ENCODE measurements at regions not wholly inside any gene's neighbourhood (a gene's known extent, or its start where the extent isn't known, plus 50 kb on each side); places are given as distances from the start of the nearest gene placed in this dataset.

DNA sequence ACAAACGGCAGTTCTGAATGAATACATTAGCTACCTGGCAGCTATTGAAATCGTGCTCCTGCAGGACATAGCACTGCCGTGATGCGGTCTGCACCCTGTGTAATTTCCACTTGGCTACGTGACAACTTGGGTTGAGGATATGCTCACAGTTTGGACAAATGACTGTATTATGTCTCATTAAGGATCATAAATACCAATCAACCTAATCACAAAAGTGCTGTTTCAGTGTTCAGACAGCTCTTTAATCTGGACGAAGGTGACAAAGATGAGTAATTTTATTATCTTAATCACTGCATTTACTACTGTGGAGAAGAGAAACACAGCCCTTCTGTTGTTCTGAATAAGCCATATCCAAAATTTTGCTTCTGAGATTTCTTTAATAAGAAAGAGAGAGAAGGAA lies 210.8 kb upstream of the PFKP start:
- WGBS, 2 donors (ENCODE audit: low coverage in 1 of 2), result 34 to 46% methylated on average over 6 of the region's 6 CpGs

DNA sequence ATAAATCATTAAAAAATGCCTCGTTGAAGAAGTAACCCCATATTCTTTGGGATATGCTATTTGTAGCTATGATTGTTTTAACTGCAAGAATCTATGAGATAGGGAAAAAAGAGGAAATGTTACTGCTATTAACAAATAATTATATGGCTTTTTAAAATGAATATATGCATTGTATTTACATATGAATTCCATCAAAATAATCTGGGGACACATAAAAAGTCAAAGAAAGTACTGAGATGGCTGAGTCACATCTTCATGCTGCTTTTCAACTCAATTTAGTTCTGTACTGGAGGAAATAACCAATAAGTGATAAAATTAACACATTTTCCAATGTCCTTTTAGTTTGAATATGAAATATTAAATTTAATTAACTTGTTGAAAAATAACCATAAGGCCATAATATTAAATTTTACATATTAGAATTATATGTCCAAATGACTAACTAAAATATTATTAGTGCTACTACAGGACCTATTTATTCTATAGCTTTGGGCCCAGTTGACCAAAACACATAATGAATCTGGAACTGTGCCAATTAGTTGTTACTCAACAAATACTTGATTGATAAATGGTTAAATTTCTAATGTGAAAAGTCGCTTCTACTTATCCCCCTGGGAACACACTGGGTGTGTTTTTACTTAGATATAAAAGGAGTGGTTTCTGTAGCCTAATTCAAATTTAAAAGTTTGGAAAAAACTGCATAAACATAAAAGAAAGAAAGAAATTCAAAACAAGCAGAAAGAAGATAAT lies 214.6 kb upstream of the PFKP start:
- Histone ChIP-seq H3K9me3 (peaks cover 0 to 3% (median 0%) of the 10 kb centered on the region in 3 donors), H3K36me3 (no peaks in the 10 kb centered on the region), H3K27ac (no peak overlapping the region), H3K27me3 (peaks cover 8% of the 10 kb centered on the region), H3K4me3 (no peak overlapping the region), H3K4me1 (no peaks in the 10 kb centered on the region)
- no peak for ATAC-seq
- WGBS, 2 donors (ENCODE audit: low coverage in 1 of 2), result 38 to 63% methylated on average over 2 of the region's 2 CpGs
- TF ChIP-seq EP300 (IDR thresholded peaks at IDR 0.05) (no peak), POLR2AphosphoS5 (IDR thresholded peaks at IDR 0.05) (no peak), POLR2A (IDR thresholded peaks at IDR 0.05) (no peak)
- TF ChIP-seq, protein P1, sequence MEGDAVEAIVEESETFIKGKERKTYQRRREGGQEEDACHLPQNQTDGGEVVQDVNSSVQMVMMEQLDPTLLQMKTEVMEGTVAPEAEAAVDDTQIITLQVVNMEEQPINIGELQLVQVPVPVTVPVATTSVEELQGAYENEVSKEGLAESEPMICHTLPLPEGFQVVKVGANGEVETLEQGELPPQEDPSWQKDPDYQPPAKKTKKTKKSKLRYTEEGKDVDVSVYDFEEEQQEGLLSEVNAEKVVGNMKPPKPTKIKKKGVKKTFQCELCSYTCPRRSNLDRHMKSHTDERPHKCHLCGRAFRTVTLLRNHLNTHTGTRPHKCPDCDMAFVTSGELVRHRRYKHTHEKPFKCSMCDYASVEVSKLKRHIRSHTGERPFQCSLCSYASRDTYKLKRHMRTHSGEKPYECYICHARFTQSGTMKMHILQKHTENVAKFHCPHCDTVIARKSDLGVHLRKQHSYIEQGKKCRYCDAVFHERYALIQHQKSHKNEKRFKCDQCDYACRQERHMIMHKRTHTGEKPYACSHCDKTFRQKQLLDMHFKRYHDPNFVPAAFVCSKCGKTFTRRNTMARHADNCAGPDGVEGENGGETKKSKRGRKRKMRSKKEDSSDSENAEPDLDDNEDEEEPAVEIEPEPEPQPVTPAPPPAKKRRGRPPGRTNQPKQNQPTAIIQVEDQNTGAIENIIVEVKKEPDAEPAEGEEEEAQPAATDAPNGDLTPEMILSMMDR (IDR thresholded peaks at IDR 0.05), result no peak

More for the DNA sequence above, 210.8 kb upstream of the PFKP start:
- no peak for ATAC-seq
- H3K27ac ChIP-seq, result no peak overlapping the region
- peaks cover 0 to 29% (median 0%) of the 10 kb centered on the region in 3 donors for H3K9me3 ChIP-seq
- no peaks in the 10 kb centered on the region for H3K4me1 ChIP-seq
- H3K27me3 ChIP-seq, result peaks cover 19% of the 10 kb centered on the region
- no peaks in the 10 kb centered on the region for H3K36me3 ChIP-seq
- no peak overlapping the region for H3K4me3 ChIP-seq
- TF ChIP-seq POLR2AphosphoS5 (IDR thresholded peaks at IDR 0.05), result no peak

DNA sequence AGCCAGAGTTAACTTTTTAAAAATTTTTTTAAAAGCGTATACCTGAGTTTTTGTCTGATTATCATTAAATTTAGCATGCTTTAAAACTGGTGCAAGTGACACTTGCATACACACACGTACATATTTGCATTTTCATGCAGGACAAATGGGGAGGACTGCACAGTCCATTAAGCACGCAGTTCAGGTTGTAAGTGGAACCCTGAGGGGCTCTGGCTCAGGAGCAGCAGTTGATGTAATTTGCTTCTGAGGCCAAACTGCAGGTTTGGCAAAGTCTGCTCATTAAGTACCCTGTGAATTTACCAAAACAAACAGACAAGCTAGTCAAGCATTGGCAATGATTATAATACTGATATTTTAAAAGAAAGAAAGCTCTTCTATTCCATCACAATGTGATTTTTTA lies 215.8 kb upstream of the PFKP start:
- ATAC-seq, result no peak
- H3K4me1 ChIP-seq, result no peaks in the 10 kb centered on the region

DNA sequence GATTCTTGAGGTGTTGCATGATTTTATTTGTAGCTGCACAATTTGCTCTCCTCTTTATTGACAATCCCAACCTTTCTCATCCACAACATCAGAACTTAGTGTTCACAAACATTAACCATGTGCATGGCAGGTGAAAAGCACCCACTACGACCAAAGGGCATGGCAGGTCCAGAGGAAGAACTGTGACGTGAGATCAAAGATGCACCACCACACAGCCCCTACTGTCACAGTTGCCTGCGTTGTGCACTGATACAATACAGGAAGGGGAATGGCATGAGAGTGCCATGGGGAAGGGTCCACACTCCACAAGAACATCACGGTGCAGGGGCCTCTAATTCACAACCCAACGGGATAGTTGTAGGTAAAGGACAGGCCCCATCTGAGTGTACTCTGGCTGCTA lies 217.1 kb upstream of the PFKP start:
- TF ChIP-seq EP300 (IDR thresholded peaks at IDR 0.05), result no peak
- no peak for TF ChIP-seq POLR2AphosphoS5 (IDR thresholded peaks at IDR 0.05)
- TF ChIP-seq POLR2A (IDR thresholded peaks at IDR 0.05), result no peak
- TF ChIP-seq, protein P1 (IDR thresholded peaks at IDR 0.05), result no peak
- Histone ChIP-seq H3K9me3 (no peaks in the 10 kb centered on the region), H3K36me3 (no peaks in the 10 kb centered on the region), H3K4me3 (no peak overlapping the region), H3K4me1 (no peaks in the 10 kb centered on the region), H3K27ac (no peak overlapping the region), H3K27me3 (peaks cover 8% of the 10 kb centered on the region)
- ATAC-seq, result no peak
- WGBS, 2 donors (ENCODE audit: low coverage in 1 of 2), result 92 to 100% methylated on average over 3 to 5 of the region's 5 CpGs

More for the DNA sequence above, 215.8 kb upstream of the PFKP start:
- no peak overlapping the region for H3K4me3 ChIP-seq
- no peaks in the 10 kb centered on the region for H3K9me3 ChIP-seq
- no peak overlapping the region for H3K27ac ChIP-seq
- WGBS, 2 donors (ENCODE audit: low coverage in 1 of 2), result 76 to 89% methylated on average over 2 to 3 of the region's 3 CpGs
- H3K36me3 ChIP-seq, result no peaks in the 10 kb centered on the region
- TF ChIP-seq POLR2AphosphoS5 (IDR thresholded peaks at IDR 0.05), result no peak
- TF ChIP-seq, protein P1 (IDR thresholded peaks at IDR 0.05), result no peak
- TF ChIP-seq EP300 (IDR thresholded peaks at IDR 0.05), result no peak
- no peak for TF ChIP-seq POLR2A (IDR thresholded peaks at IDR 0.05)
- peaks cover 8% of the 10 kb centered on the region for H3K27me3 ChIP-seq

DNA sequence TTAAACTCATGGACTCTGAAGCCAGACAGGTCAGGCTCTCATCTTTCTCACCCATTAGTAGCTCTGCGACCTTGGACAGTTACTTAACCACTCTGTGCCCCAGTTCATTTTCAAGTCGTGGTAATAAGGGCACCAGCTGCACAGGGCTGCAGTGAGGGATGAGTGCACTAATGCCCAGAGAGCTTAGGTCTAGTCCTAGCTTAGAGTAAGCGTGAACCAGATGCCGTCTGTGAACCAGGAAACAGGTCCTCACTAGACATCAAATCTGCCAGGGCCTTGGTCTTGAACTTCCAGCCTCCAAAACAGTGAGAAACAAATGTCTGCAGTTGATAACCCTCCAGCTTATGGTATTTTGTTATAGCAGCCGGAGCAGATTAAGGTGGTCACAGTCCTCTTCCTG lies 222.4 kb upstream of the PFKP start:
- Histone ChIP-seq H3K27ac (no peak overlapping the region), H3K9me3 (no peaks in the 10 kb centered on the region), H3K27me3 (no peaks in the 10 kb centered on the region), H3K4me3 (no peak overlapping the region), H3K4me1 (no peaks in the 10 kb centered on the region), H3K36me3 (no peaks in the 10 kb centered on the region)
- TF ChIP-seq EP300 (IDR thresholded peaks at IDR 0.05), result no peak
- TF ChIP-seq, protein P1 (IDR thresholded peaks at IDR 0.05), result no peak
- no peak for TF ChIP-seq POLR2A (IDR thresholded peaks at IDR 0.05)
- TF ChIP-seq POLR2AphosphoS5 (IDR thresholded peaks at IDR 0.05), result no peak
- ATAC-seq, result no peak
- WGBS, 2 donors (ENCODE audit: low coverage in 1 of 2), result 20% methylated on average over 2 of the region's 5 CpGs; no CpG with 5 or more reads in 1 of the 2 donors
